ENCODE measurements at regions not wholly inside any gene's neighbourhood (a gene's known extent, or its start where the extent isn't known, plus 50 kb on each side); places are given as distances from the start of the nearest gene placed in this dataset.
"Not testable (repeated sequence)": the region's sequence is repeated elsewhere in the genome, so short reads cannot be mapped to it uniquely, and the experiment has no call there.

- CTCF ChIA-PET: no interaction called here
- H3K9me3 Mint-ChIP-seq: no peaks in the 10 kb centered on the region
- Histone ChIP-seq H3K9me3 (ENCODE audit: low read length) (no peaks in the 10 kb centered on the region), H3K27me3 (ENCODE audit: insufficient read depth, low read length, poor library complexity, severe bottlenecking) (no peaks in the 10 kb centered on the region), H3K4me1 (ENCODE audit: insufficient read depth, low read length) (no peaks in the 10 kb centered on the region), H3K36me3 (ENCODE audit: insufficient read depth, low read length) (no peaks in the 10 kb centered on the region), H3K27ac (ENCODE audit: low read depth, low read length) (no peak overlapping the region), H3K4me3 (ENCODE audit: low read length) (no peak overlapping the region)
- no peak overlapping the region for H3K27ac Mint-ChIP-seq
- peaks cover 5 to 22% of the 10 kb centered on the region in 2 donors for H3K27me3 Mint-ChIP-seq
- H3K36me3 Mint-ChIP-seq: no peaks in the 10 kb centered on the region
- H3K4me3 Mint-ChIP-seq: no peak overlapping the region
- DNase-seq: no peak
- POLR2A ChIA-PET: no interaction called here
- H3K4me1 Mint-ChIP-seq: no peaks in the 10 kb centered on the region
Measured at GRCh38 chr5:108481355-108481931, 99.5 kb upstream of the FBXL17 start.

- Mint-ChIP-seq H3K27me3 (peaks cover 6 to 17% of the 10 kb centered on the region in 2 donors), H3K4me1 (no peaks in the 10 kb centered on the region), H3K4me3 (no peak overlapping the region), H3K27ac (no peak overlapping the region), H3K36me3 (no peaks in the 10 kb centered on the region), H3K9me3 (peaks cover 0 to 2% (median 0%) of the 10 kb centered on the region in 5 donors)
- H3K9me3 ChIP-seq (ENCODE audit: low read length): no peaks in the 10 kb centered on the region
- H3K27ac ChIP-seq (ENCODE audit: low read depth, low read length): no peak overlapping the region
- H3K27me3 ChIP-seq (ENCODE audit: insufficient read depth, low read length, poor library complexity, severe bottlenecking): no peaks in the 10 kb centered on the region
- no peaks in the 10 kb centered on the region for H3K4me1 ChIP-seq (ENCODE audit: insufficient read depth, low read length)
- H3K36me3 ChIP-seq (ENCODE audit: insufficient read depth, low read length): no peaks in the 10 kb centered on the region
- no peak for DNase-seq
- CTCF ChIA-PET: no interaction called here
- POLR2A ChIA-PET: no interaction called here
- H3K4me3 ChIP-seq (ENCODE audit: low read length): no peak overlapping the region
Measured at GRCh38 chr5:108472237-108472636, 90.3 kb upstream of the FBXL17 start.

- no peak for DNase-seq
- no peak overlapping the region for H3K4me3 Mint-ChIP-seq
- H3K4me1 Mint-ChIP-seq: no peaks in the 10 kb centered on the region
- H3K4me1 ChIP-seq (ENCODE audit: insufficient read depth, low read length): no peaks in the 10 kb centered on the region
- no peaks in the 10 kb centered on the region for H3K27me3 ChIP-seq (ENCODE audit: insufficient read depth, low read length, poor library complexity, severe bottlenecking)
- H3K27ac ChIP-seq (ENCODE audit: low read depth, low read length): no peak overlapping the region
- peaks cover 3 to 15% of the 10 kb centered on the region in 2 donors for H3K27me3 Mint-ChIP-seq
- POLR2A ChIA-PET: no interaction called here
- CTCF ChIA-PET: no interaction called here
- H3K9me3 Mint-ChIP-seq: no peaks in the 10 kb centered on the region
- H3K4me3 ChIP-seq (ENCODE audit: low read length): no peak overlapping the region
- no peaks in the 10 kb centered on the region for H3K9me3 ChIP-seq (ENCODE audit: low read length)
- H3K36me3 Mint-ChIP-seq: no peaks in the 10 kb centered on the region
- no peaks in the 10 kb centered on the region for H3K36me3 ChIP-seq (ENCODE audit: insufficient read depth, low read length)
- H3K27ac Mint-ChIP-seq: no peak overlapping the region
Measured at GRCh38 chr5:108467563-108467962, 85.7 kb upstream of the FBXL17 start.

- H3K27ac ChIP-seq (ENCODE audit: low read depth, low read length): no peak overlapping the region
- no peaks in the 10 kb centered on the region for H3K9me3 ChIP-seq (ENCODE audit: low read length)
- Mint-ChIP-seq H3K4me1 (no peaks in the 10 kb centered on the region), H3K27me3 (peaks cover 8 to 37% of the 10 kb centered on the region in 2 donors), H3K36me3 (no peaks in the 10 kb centered on the region), H3K27ac (no peak overlapping the region), H3K9me3 (peaks cover 0 to 3% (median under 1%) of the 10 kb centered on the region in 5 donors), H3K4me3 (no peak overlapping the region)
- peaks cover 5% of the 10 kb centered on the region for H3K27me3 ChIP-seq (ENCODE audit: insufficient read depth, low read length, poor library complexity, severe bottlenecking)
- ChIA-PET CTCF (no interaction called here), POLR2A (no interaction called here)
- no peaks in the 10 kb centered on the region for H3K4me1 ChIP-seq (ENCODE audit: insufficient read depth, low read length)
- H3K36me3 ChIP-seq (ENCODE audit: insufficient read depth, low read length): no peaks in the 10 kb centered on the region
- H3K4me3 ChIP-seq (ENCODE audit: low read length): no peak overlapping the region
- no peak for DNase-seq
Measured at GRCh38 chr5:108461628-108462367, 79.9 kb upstream of the FBXL17 start.

GRCh38 chr5:108459769-108460168, 77.9 kb upstream of the FBXL17 start:
- Histone ChIP-seq H3K4me3 (ENCODE audit: low read length) (no peak overlapping the region), H3K9me3 (ENCODE audit: low read length) (no peaks in the 10 kb centered on the region), H3K27me3 (ENCODE audit: insufficient read depth, low read length, poor library complexity, severe bottlenecking) (peaks cover 5% of the 10 kb centered on the region), H3K36me3 (ENCODE audit: insufficient read depth, low read length) (no peaks in the 10 kb centered on the region), H3K27ac (ENCODE audit: low read depth, low read length) (no peak overlapping the region), H3K4me1 (ENCODE audit: insufficient read depth, low read length) (no peaks in the 10 kb centered on the region)
- POLR2A ChIA-PET: no interaction called here
- CTCF ChIA-PET: no interaction called here
- no peaks in the 10 kb centered on the region for H3K4me1 Mint-ChIP-seq
- H3K9me3 Mint-ChIP-seq: peaks cover 0 to 18% (median 13%) of the 10 kb centered on the region in 5 donors
- no peak for DNase-seq
- H3K27me3 Mint-ChIP-seq: peaks cover 12 to 44% of the 10 kb centered on the region in 2 donors
- no peak overlapping the region for H3K4me3 Mint-ChIP-seq
- no peaks in the 10 kb centered on the region for H3K36me3 Mint-ChIP-seq
- H3K27ac Mint-ChIP-seq: no peak overlapping the region

GRCh38 chr5:108451269-108451668, 69.4 kb upstream of the FBXL17 start:
- Mint-ChIP-seq H3K4me1 (no peaks in the 10 kb centered on the region), H3K27ac (no peak overlapping the region), H3K27me3 (peaks cover 6 to 7% of the 10 kb centered on the region in 2 donors), H3K36me3 (peaks cover 0 to 8% (median 0%) of the 10 kb centered on the region in 3 donors), H3K9me3 (peaks cover 5 to 27% (median 21%) of the 10 kb centered on the region in 5 donors), H3K4me3 (no peak overlapping the region)
- H3K27me3 ChIP-seq (ENCODE audit: insufficient read depth, low read length, poor library complexity, severe bottlenecking): no peaks in the 10 kb centered on the region
- H3K9me3 ChIP-seq (ENCODE audit: low read length): no peaks in the 10 kb centered on the region
- ChIA-PET CTCF (no interaction called here), POLR2A (no interaction called here)
- H3K4me1 ChIP-seq (ENCODE audit: insufficient read depth, low read length): no peaks in the 10 kb centered on the region
- DNase-seq: no peak
- no peak overlapping the region for H3K27ac ChIP-seq (ENCODE audit: low read depth, low read length)
- H3K36me3 ChIP-seq (ENCODE audit: insufficient read depth, low read length): no peaks in the 10 kb centered on the region
- H3K4me3 ChIP-seq (ENCODE audit: low read length): no peak overlapping the region

- CTCF ChIA-PET; H3K9me3 ChIP-seq (ENCODE audit: low read length); POLR2A ChIA-PET; H3K4me3 ChIP-seq (ENCODE audit: low read length); H3K36me3 ChIP-seq (ENCODE audit: insufficient read depth, low read length); H3K4me3 Mint-ChIP-seq; H3K36me3 Mint-ChIP-seq; H3K27ac ChIP-seq (ENCODE audit: low read depth, low read length); H3K4me1 ChIP-seq (ENCODE audit: insufficient read depth, low read length); H3K27me3 Mint-ChIP-seq; H3K27me3 ChIP-seq (ENCODE audit: insufficient read depth, low read length, poor library complexity, severe bottlenecking); H3K4me1 Mint-ChIP-seq; DNase-seq; H3K27ac Mint-ChIP-seq; H3K9me3 Mint-ChIP-seq: not testable (repeated sequence)
Measured at GRCh38 chr5:108444130-108444529, 62.2 kb upstream of the FBXL17 start.

- H3K36me3 ChIP-seq (ENCODE audit: insufficient read depth, low read length); H3K36me3 Mint-ChIP-seq; H3K4me3 Mint-ChIP-seq; H3K9me3 ChIP-seq (ENCODE audit: low read length); POLR2A ChIA-PET; H3K27ac Mint-ChIP-seq; H3K9me3 Mint-ChIP-seq; H3K4me3 ChIP-seq (ENCODE audit: low read length); H3K27ac ChIP-seq (ENCODE audit: low read depth, low read length); DNase-seq; H3K4me1 Mint-ChIP-seq; H3K4me1 ChIP-seq (ENCODE audit: insufficient read depth, low read length); CTCF ChIA-PET; H3K27me3 Mint-ChIP-seq; H3K27me3 ChIP-seq (ENCODE audit: insufficient read depth, low read length, poor library complexity, severe bottlenecking): not testable (repeated sequence)
Measured at GRCh38 chr5:108442063-108442651, 60.3 kb upstream of the FBXL17 start.

Measured in CD8-positive, alpha-beta memory T cell (primary cell).